Gastrocnemius medialis (tissue), 4 donors: ENCODE measurements at regions not wholly inside any gene's neighbourhood (a gene's known extent, or its start where the extent isn't known, plus 50 kb on each side); places are given as distances from the start of the nearest gene placed in this dataset.

ENCODE experiments used
- ATAC-seq, 2 donors: fragments of 150-250 bp; one replicate each; pipeline ENCODE4 v1.9.1; 2016
- DNase-seq, 2 donors: peaks; one replicate each; pipeline ENCODE4 v3.0.0-alpha.2; 2019
- H3K27ac ChIP-seq, 4 donors: fragments of 200-600 bp; sonication (generic); 1 replicate in 1 of 4; 2 replicates in 3 of 4; pipeline ENCODE4 v1.5.1; 2016 to 2018; ENCODE audit warnings: mild to moderate bottlenecking in 2 of 4, moderate library complexity in 1 of 4
- H3K27me3 ChIP-seq, 3 donors: fragments of 200-600 bp; sonication (generic) in 2 of 3; 1 replicate in 1 of 3; 2 replicates in 2 of 3; pipeline versions ENCODE4 v1.5.1 to v1.6.0; 2016 to 2019; ENCODE audit warnings: mild to moderate bottlenecking in 1 of 3, moderate library complexity in 1 of 3
- H3K36me3 ChIP-seq, 2 donors: fragments of 200-600 bp; sonication (generic) in 1 of 2; one replicate each; pipeline ENCODE4 v1.5.1; 2017 to 2018
- H3K4me1 ChIP-seq, 2 donors: fragments of 200-600 bp; sonication (generic) in 1 of 2; one replicate each; pipeline ENCODE4 v1.5.1; 2016 to 2017; ENCODE audit warnings: mild to moderate bottlenecking in 2 of 2
- H3K4me3 ChIP-seq, 4 donors: fragments of 200-600 bp; sonication (generic) in 3 of 4; 1 replicate in 1 of 4; 2 replicates in 3 of 4; pipeline ENCODE4 v1.5.1; 2016 to 2019; ENCODE audit warnings: mild to moderate bottlenecking in 2 of 4
- H3K9me3 ChIP-seq, 3 donors: fragments of 200-600 bp; sonication (generic) in 2 of 3; 1 replicate in 1 of 3; 2 replicates in 2 of 3; pipeline ENCODE4 v1.5.1; 2016 to 2019
- CTCF ChIP-seq, 5 experiments: fragments of 450-650 bp in 3 of 5; fragments of 200-600 bp in 2 of 5; sonication (generic) in 2 of 5; IDR thresholded peaks in 4 of 5; conservative IDR thresholded peaks in 1 of 5; 1 replicate in 4 of 5; 2 replicates in 1 of 5; pipeline ENCODE4 v1.5.1; 2016 to 2019; ENCODE audit warnings: antibody characterized with exemption in 5 of 5, mild to moderate bottlenecking in 3 of 5, moderate library complexity in 3 of 5
- POLR2A ChIP-seq, 2 donors: fragments of 450-650 bp; IDR thresholded peaks; one replicate each; pipeline ENCODE4 v1.6.1; 2017; ENCODE audit warnings: antibody characterized with exemption in 2 of 2, mild to moderate bottlenecking in 2 of 2, moderate library complexity in 2 of 2
- in situ Hi-C, 4 donors: fragments of 200-750 bp; cut with MboI; loops; one replicate each; pipeline versions ENCODE4 v1.15.0 to v1.8.0; 2017; ENCODE audit warnings: low sequenced_read_pairs in 4 of 4
- intact Hi-C: fragments of 100-400 bp; cut with DNase I; formaldehyde crosslinking; loops from one replicate; pipeline ENCODE4 v1.15.1; 2023; ENCODE audit warnings: low total_unique reads

GRCh38 chrX:36856849-36857248, 151.3 kb upstream of the FAM47C start:
- TF ChIP-seq POLR2A (IDR thresholded peaks at IDR 0.05) (no peak), CTCF (IDR thresholded peaks at IDR 0.05 in 4 of 5, conservative IDR thresholded peaks at IDR 0.05 in 1 of 5) (no peak)
- no peaks in the 10 kb centered on the region for H3K4me1 ChIP-seq
- H3K27me3 ChIP-seq, result no peaks in the 10 kb centered on the region
- H3K9me3 ChIP-seq, result no peaks in the 10 kb centered on the region
- in situ Hi-C loops (no loop called here), intact Hi-C loops (no loop called here)
- H3K36me3 ChIP-seq, result no peaks in the 10 kb centered on the region
- H3K4me3 ChIP-seq, result no peak overlapping the region
- ATAC-seq, result no peak
- no peak overlapping the region for H3K27ac ChIP-seq
- no peak for DNase-seq

DNA sequence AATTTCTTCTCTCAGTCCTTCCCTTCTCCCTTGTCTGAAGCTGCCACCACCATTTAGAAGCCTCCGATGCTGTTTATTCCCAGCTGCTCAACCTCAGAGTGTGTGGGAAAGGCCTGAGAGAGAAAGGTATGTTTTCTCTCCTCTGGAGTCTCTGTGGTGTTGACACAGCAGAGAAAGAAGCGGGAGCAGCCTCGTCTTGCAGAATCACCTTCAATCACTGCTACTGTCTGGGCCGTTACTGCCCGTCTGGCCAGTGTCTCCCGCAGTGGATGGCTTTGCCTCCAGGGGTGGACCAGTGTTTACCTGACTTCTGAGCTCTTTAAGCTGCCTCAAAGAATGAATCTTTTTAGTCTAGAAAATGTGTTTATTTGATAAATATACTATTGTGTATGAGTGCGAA, 148.9 kb upstream of the FAM47C start:
- TF ChIP-seq CTCF (IDR thresholded peaks at IDR 0.05 in 4 of 5, conservative IDR thresholded peaks at IDR 0.05 in 1 of 5) (no peak), POLR2A (IDR thresholded peaks at IDR 0.05) (no peak)
- in situ Hi-C loops, result no loop called here

GRCh38 chrX:36861601-36862000, 146.6 kb upstream of the FAM47C start:
- no peak for TF ChIP-seq CTCF (IDR thresholded peaks at IDR 0.05 in 4 of 5, conservative IDR thresholded peaks at IDR 0.05 in 1 of 5)
- TF ChIP-seq POLR2A (IDR thresholded peaks at IDR 0.05), result no peak
- no peaks in the 10 kb centered on the region for H3K36me3 ChIP-seq
- no peak overlapping the region for H3K4me3 ChIP-seq
- no peaks in the 10 kb centered on the region for H3K4me1 ChIP-seq
- no peaks in the 10 kb centered on the region for H3K27me3 ChIP-seq
- H3K27ac ChIP-seq, result no peak overlapping the region
- in situ Hi-C loops, result no loop called here
- ATAC-seq, result no peak
- H3K9me3 ChIP-seq, result no peaks in the 10 kb centered on the region
- DNase-seq, result no peak
- intact Hi-C loops, result no loop called here

More for the DNA sequence above, 148.9 kb upstream of the FAM47C start:
- no peak overlapping the region for H3K4me3 ChIP-seq
- no peaks in the 10 kb centered on the region for H3K27me3 ChIP-seq
- H3K4me1 ChIP-seq, result no peaks in the 10 kb centered on the region
- no peak for ATAC-seq
- no peak overlapping the region for H3K27ac ChIP-seq
- intact Hi-C loops, result no loop called here
- no peaks in the 10 kb centered on the region for H3K36me3 ChIP-seq
- H3K9me3 ChIP-seq, result no peaks in the 10 kb centered on the region
- DNase-seq, result no peak

GRCh38 chrX:36867143-36867542, 141.0 kb upstream of the FAM47C start:
- Histone ChIP-seq H3K36me3 (no peaks in the 10 kb centered on the region), H3K9me3 (no peaks in the 10 kb centered on the region), H3K4me1 (no peaks in the 10 kb centered on the region), H3K27ac (no peak overlapping the region), H3K4me3 (no peak overlapping the region), H3K27me3 (no peaks in the 10 kb centered on the region)
- intact Hi-C loops (no loop called here), in situ Hi-C loops (no loop called here)
- TF ChIP-seq POLR2A (IDR thresholded peaks at IDR 0.05), result no peak
- TF ChIP-seq CTCF (IDR thresholded peaks at IDR 0.05 in 4 of 5, conservative IDR thresholded peaks at IDR 0.05 in 1 of 5), result peak in 3 of 5 experiments; percentile 30 to 54 (median 34)
- ATAC-seq (no peak), DNase-seq (no peak)

DNA sequence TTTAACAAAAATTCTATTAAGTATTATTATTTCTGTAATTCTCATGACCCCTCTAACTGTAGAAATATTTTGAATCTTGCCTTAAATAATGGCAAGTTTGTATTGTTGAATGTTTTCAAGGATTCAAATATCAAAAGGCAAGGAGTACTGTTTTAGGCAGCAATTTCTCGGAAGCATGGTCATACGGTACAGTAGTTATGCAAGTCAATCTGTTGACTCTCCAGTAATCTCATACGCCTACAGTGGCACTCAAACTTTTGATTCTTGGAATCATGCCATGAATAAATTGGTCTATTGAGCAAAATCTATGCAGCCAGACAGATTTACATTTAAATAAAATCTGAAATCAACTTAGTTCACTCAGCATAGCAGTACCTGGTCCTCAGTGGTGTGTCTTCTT, 139.6 kb upstream of the FAM47C start:
- Histone ChIP-seq H3K9me3 (no peaks in the 10 kb centered on the region), H3K4me1 (no peaks in the 10 kb centered on the region), H3K36me3 (no peaks in the 10 kb centered on the region), H3K4me3 (no peak overlapping the region), H3K27ac (no peak overlapping the region), H3K27me3 (no peaks in the 10 kb centered on the region)
- TF ChIP-seq CTCF (IDR thresholded peaks at IDR 0.05 in 4 of 5, conservative IDR thresholded peaks at IDR 0.05 in 1 of 5), result no peak
- no peak for TF ChIP-seq POLR2A (IDR thresholded peaks at IDR 0.05)
- ATAC-seq, result no peak
- in situ Hi-C loops (no loop called here), intact Hi-C loops (no loop called here)
- no peak for DNase-seq
